Ureter (tissue), 1 donor: ENCODE measurements at regions not wholly inside any gene's neighbourhood (a gene's known extent, or its start where the extent isn't known, plus 50 kb on each side); places are given as distances from the start of the nearest gene placed in this dataset.
"Not testable (repeated sequence)": the region's sequence is repeated elsewhere in the genome, so short reads cannot be mapped to it uniquely, and the experiment has no call there.

Experiments used
- DNase-seq: peaks from one replicate; pipeline ENCODE4 v3.0.0-alpha.2; 2020; ENCODE audit warnings: low spot score
- donor health status: DM: yes; HTN: yes; CAD: no.

GRCh38 chr6:156194981-156195380, 582.2 kb upstream of the ARID1B start:
- DNase-seq, result no peak

- DNase-seq, result no peak
Measured at GRCh38 chr6:156193381-156193780, 583.8 kb upstream of the ARID1B start.

GRCh38 chr6:156191895-156192294, 585.3 kb upstream of the ARID1B start:
- DNase-seq, result no peak

- not testable (repeated sequence) for DNase-seq
Measured at GRCh38 chr6:156191390-156191789, 585.8 kb upstream of the ARID1B start.

GRCh38 chr6:156190270-156190669, 586.9 kb upstream of the ARID1B start:
- no peak for DNase-seq

- DNase-seq, result no peak
Measured at GRCh38 chr6:156189714-156190113, 587.5 kb upstream of the ARID1B start.

- DNase-seq, result no peak
Measured at GRCh38 chr6:156189195-156189594, 588.0 kb upstream of the ARID1B start.

GRCh38 chr6:156185113-156185512, 592.1 kb upstream of the ARID1B start:
- no peak for DNase-seq

- no peak for DNase-seq
Measured at GRCh38 chr6:156183678-156184077, 593.5 kb upstream of the ARID1B start.

GRCh38 chr6:156182356-156182755, 594.8 kb upstream of the ARID1B start:
- DNase-seq, result no peak

GRCh38 chr6:156181506-156181905, 595.7 kb upstream of the ARID1B start:
- no peak for DNase-seq

- peak; percentile 50 for DNase-seq
Measured at GRCh38 chr6:156175971-156176421, 601.2 kb upstream of the ARID1B start.

- no peak for DNase-seq
Measured at GRCh38 chr6:156175433-156175832, 601.7 kb upstream of the ARID1B start.

GRCh38 chr6:156174031-156174890, 602.9 kb upstream of the ARID1B start:
- no peak for DNase-seq

GRCh38 chr6:156169371-156169770, 607.8 kb upstream of the ARID1B start:
- DNase-seq, result no peak

- DNase-seq, result no peak
Measured at GRCh38 chr6:156167625-156168071, 609.5 kb upstream of the ARID1B start.

- DNase-seq, result peak; percentile 45
Measured at GRCh38 chr6:156167016-156167624, 610.1 kb upstream of the ARID1B start.

GRCh38 chr6:156166093-156166492, 611.1 kb upstream of the ARID1B start:
- DNase-seq, result no peak

- no peak for DNase-seq
Measured at GRCh38 chr6:156164701-156165452, 612.3 kb upstream of the ARID1B start.

GRCh38 chr6:156163311-156163710, 613.9 kb upstream of the ARID1B start:
- no peak for DNase-seq

GRCh38 chr6:156161471-156161870, 615.7 kb upstream of the ARID1B start:
- DNase-seq, result no peak

- no peak for DNase-seq
Measured at GRCh38 chr6:156160795-156161165, 616.4 kb upstream of the ARID1B start.
